Fibroblast of the aortic adventitia (primary cell): ENCODE measurements at regions not wholly inside any gene's neighbourhood (a gene's known extent, or its start where the extent isn't known, plus 50 kb on each side); places are given as distances from the start of the nearest gene placed in this dataset.

Experiments
- DNase-seq: peaks from one replicate; pipeline ENCODE4 v3.0.0-alpha.2; 2010; ENCODE audit warnings: low read depth
- H3K4me3 ChIP-seq: 2 replicates; pipeline ENCODE4 v1.5.1; 2011; ENCODE audit warnings: low read depth, mild to moderate bottlenecking, control low read depth, low read length, moderate library complexity
- TF ChIP-seq, protein P1 (sequence below): IDR thresholded peaks from 2 replicates; pipeline ENCODE4 v1.5.1; 2011; ENCODE audit warnings: mild to moderate bottlenecking, low read length, control low read depth, inconsistent platforms; ENCODE audit not compliant: insufficient read depth

DNA sequence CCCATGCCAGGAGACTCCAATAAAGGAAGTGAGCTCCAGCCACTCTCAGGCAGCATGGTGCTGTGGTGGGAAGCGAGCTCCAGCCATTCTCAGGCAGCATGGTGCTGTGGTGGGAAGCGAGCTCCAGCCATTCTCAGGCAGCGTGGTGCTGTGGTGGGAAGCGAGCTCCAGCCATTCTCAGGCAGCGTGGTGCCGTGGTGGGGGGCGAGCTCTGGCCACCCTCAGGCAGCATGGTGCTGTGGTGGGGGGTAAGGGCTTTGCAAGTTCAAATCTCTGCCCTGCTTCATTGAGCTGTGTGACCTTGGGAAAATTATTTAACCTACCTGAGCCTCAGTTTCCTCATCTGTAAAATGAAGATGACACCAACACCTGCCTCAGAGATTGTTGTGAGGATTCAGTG is 975.1 kb downstream of the BCL11B start:
- no peak overlapping the region for H3K4me3 ChIP-seq
- DNase-seq, result no peak
- TF ChIP-seq, protein P1, sequence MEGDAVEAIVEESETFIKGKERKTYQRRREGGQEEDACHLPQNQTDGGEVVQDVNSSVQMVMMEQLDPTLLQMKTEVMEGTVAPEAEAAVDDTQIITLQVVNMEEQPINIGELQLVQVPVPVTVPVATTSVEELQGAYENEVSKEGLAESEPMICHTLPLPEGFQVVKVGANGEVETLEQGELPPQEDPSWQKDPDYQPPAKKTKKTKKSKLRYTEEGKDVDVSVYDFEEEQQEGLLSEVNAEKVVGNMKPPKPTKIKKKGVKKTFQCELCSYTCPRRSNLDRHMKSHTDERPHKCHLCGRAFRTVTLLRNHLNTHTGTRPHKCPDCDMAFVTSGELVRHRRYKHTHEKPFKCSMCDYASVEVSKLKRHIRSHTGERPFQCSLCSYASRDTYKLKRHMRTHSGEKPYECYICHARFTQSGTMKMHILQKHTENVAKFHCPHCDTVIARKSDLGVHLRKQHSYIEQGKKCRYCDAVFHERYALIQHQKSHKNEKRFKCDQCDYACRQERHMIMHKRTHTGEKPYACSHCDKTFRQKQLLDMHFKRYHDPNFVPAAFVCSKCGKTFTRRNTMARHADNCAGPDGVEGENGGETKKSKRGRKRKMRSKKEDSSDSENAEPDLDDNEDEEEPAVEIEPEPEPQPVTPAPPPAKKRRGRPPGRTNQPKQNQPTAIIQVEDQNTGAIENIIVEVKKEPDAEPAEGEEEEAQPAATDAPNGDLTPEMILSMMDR, result no peak

DNA sequence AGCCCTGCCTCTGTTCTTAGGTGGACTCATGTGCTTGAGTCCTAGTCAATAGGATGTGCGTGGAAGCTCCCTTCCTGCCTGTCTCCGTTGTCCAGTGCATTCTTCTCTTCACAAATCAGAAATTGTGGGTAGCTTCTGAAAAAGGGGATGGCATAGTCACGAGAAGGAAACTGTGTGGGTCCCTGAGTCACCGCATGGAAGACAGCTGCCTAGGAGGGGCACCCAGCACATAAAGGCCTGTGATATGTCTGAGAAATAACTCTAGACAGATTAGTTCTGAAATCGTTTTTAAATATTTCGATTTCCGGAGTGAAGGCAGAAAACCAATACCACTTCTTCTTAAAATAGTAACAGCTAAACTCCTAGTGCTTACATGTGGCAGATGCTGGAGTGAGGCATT is 974.4 kb downstream of the BCL11B start:
- no peak for DNase-seq
- no peak overlapping the region for H3K4me3 ChIP-seq
- TF ChIP-seq, protein P1, result no peak

DNA sequence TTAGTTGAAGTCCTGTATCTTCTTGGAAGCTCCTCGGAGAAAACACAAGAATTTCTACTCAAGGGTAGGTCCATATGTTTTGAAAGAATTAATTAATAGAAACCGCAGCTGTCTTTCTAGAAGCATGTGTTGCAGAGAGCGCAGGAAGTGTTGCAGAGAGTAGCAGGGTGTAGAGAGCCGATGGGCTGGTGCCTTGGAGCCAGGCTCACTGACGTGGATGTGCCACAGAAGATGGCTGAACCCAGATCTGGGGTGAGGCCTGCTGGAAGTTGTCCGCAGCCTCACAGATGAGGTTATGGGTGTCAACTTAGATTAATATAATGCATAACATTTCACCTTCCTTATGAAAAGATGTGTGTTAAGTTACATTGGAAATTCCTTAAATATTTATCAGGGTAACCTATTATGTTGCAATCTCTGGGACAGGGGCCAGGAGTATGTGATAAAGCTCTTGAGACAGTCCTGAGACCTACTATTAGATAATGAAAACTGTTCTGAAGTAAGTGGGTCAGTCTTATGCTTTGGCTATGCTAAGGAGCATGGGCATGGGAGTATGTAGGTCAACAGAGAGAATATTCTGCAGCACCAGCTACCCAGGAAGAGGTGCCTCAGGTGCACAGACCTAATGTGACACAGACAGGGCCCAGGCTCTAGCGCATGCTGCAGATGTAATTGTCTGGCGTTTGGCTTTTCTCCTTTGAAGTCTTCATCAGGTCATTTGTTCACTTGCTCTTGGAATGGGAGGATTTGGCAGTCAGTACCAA is 973.3 kb downstream of the BCL11B start:
- DNase-seq, result no peak
- TF ChIP-seq, protein P1, result no peak

DNA sequence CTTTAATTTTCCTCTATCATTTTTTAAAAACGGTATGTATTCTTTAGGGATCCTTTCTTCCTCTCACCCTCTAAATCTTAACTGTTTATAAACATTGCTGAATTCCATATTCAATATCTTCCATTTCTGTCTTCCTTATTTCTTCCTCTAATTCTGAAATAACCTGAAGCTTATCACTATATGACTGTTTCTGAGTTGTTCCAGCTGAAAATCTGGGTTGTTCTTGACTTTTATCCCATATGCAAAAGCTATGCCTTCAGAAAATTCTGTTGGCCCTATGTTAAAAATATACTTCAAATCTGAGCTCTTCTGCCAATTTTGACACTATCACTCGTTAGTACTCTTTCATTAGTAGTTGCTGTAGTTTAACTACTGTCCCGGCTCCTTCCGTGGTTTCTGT is 970.3 kb downstream of the BCL11B start:
- H3K4me3 ChIP-seq, result no peak overlapping the region
- no peak for DNase-seq
- TF ChIP-seq, protein P1, result no peak

More for the DNA sequence above, 973.3 kb downstream of the BCL11B start:
- H3K4me3 ChIP-seq, result no peak overlapping the region

DNA sequence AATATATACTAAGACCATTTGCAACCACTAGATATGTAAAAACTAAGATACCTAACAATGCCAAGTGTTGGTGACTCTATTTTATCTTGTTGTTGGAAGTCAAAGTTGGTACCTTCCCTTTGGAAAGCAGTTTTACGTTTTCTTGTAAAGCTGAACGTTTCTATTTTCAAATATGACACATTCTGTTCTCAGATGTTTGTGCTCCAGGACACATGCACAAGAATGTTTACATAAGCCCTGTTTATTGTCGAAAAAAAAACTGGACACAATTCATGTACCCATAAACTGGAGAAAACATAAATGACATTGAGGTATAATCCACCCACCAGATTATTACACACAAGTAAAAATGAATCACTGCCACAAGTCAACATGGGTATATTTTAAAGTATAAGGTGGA is 967.4 kb downstream of the BCL11B start:
- no peak for DNase-seq
- TF ChIP-seq, protein P1, result no peak
- no peak overlapping the region for H3K4me3 ChIP-seq

DNA sequence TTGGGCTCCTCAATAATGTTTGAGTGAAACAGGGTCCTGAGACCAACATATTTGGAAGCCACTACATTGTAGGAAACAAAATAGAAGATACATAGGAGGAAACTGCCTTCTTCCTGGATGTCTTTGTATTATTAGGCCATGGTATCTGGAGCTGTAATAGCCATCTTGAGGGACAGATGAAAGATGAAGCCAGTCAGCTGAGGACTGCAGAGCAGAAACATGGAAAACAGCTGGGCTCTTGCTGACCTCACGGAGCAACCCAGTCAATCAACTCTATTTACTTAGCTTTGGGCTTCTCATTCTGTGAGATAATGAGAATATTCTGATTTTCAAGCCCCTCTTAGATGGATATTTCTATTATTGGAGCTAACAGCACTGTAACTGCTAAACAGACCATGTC is 962.4 kb downstream of the BCL11B start:
- TF ChIP-seq, protein P1, result no peak
- no peak overlapping the region for H3K4me3 ChIP-seq
- no peak for DNase-seq

DNA sequence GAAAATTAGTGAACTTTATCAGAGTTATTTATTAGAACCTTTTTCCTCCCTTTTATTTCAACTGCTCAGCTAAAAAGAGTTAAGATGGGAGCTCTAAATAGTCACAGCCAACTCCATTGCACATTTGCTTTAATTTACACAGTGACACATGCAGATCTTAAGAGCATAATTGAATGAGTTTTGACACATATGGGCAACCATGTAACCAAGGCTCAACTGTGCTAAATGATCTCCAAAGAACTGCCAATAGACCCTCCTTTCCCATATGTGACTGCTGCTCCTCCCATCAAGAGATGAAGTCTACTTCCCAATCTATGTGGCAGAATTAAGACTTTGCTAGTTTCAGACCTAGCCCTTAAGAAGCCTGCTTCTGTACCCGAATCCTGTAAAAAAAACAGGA is 960.0 kb downstream of the BCL11B start:
- no peak for DNase-seq
- H3K4me3 ChIP-seq, result no peak overlapping the region
- TF ChIP-seq, protein P1, result no peak
